OCI-LY3 (cell line): ENCODE measurements at regions not wholly inside any gene's neighbourhood (a gene's known extent, or its start where the extent isn't known, plus 50 kb on each side); places are given as distances from the start of the nearest gene placed in this dataset.

Source experiments
- H2AFZ ChIP-seq: fragments of 200-600, 300-600 bp; shearing (Covaris generic); 2 replicates; pipeline ENCODE4 v1.6.0; 2014; ENCODE audit warnings: antibody characterized with exemption, low read depth, low read length
- H3K27ac ChIP-seq: fragments of 200-600, 300-600 bp; sonication (generic); 2 replicates; pipeline ENCODE4 v1.5.1; 2014; ENCODE audit warnings: mild to moderate bottlenecking, low read length, moderate library complexity, mixed read lengths
- H3K27me3 ChIP-seq: fragments of 200-600, 300-600 bp; sonication (generic); 2 replicates; pipeline ENCODE4 v1.6.1; 2014; ENCODE audit warnings: low read depth, low read length, mixed read lengths
- H3K36me3 ChIP-seq: fragments of 200-600, 300-600 bp; sonication (generic); replicated peaks from 2 replicates; pipeline ENCODE3; 2014; ENCODE audit warnings: low read depth, low read length, mixed read lengths
- H3K4me1 ChIP-seq: fragments of 300-600, 200-600 bp; sonication (generic); 2 replicates; pipeline ENCODE4 v1.6.1; 2014; ENCODE audit warnings: low read length, mixed read lengths
- H3K4me2 ChIP-seq: fragments of 200-600, 300-600 bp; sonication (generic); 2 replicates; pipeline ENCODE4 v1.6.1; 2014; ENCODE audit warnings: low read length, mixed read lengths
- H3K4me3 ChIP-seq: fragments of 300-600, 200-600 bp; sonication (generic); 2 replicates; pipeline ENCODE4 v1.5.1; 2014; ENCODE audit warnings: antibody characterized with exemption, mild to moderate bottlenecking, low read length, moderate library complexity
- H3K79me2 ChIP-seq: fragments of 300-600, 200-600 bp; shearing (Covaris generic); 2 replicates; pipeline ENCODE4 v1.6.1; 2014; ENCODE audit warnings: mild to moderate bottlenecking, low read length, mixed read lengths
- H3K9ac ChIP-seq: fragments of 300-600, 200-600 bp; shearing (Covaris generic); 2 replicates; pipeline ENCODE4 v1.6.0; 2014; ENCODE audit warnings: mild to moderate bottlenecking, low read length, moderate library complexity
- H3K9me3 ChIP-seq: fragments of 200-600, 300-600 bp; shearing (Covaris generic); 2 replicates; pipeline ENCODE4 v1.6.1; 2014; ENCODE audit warnings: low read length, mixed read lengths; ENCODE audit not compliant: insufficient read depth
- H4K20me1 ChIP-seq: fragments of 200-600, 300-600 bp; sonication (generic); 2 replicates; pipeline ENCODE4 v1.6.1; 2016; ENCODE audit warnings: low read length, mixed read lengths; ENCODE audit not compliant: insufficient read depth
- EZH2phosphoT487 ChIP-seq: fragments of 200-600 bp; shearing (Covaris generic); IDR thresholded peaks from 2 replicates; pipeline ENCODE4 v1.6.1; 2018; ENCODE audit warnings: antibody characterized with exemption, mixed run types, low read depth
- TF ChIP-seq, protein P1 (sequence below): fragments of 200-600, 300-600 bp; sonication (generic); IDR thresholded peaks from 2 replicates; pipeline ENCODE4 v1.5.1; 2014; ENCODE audit warnings: antibody characterized with exemption, low read length, low read depth

GRCh38 chrX:150159537-150159936 is 203.6 kb upstream of the MAMLD1 start:
- no peaks in the 10 kb centered on the region for H4K20me1 ChIP-seq
- H3K4me2 ChIP-seq, result no peak overlapping the region
- no peaks in the 10 kb centered on the region for H3K27me3 ChIP-seq
- H3K4me3 ChIP-seq, result no peak overlapping the region
- no peaks in the 10 kb centered on the region for H3K4me1 ChIP-seq
- no peaks in the 10 kb centered on the region for H3K79me2 ChIP-seq
- H3K27ac ChIP-seq, result no peak overlapping the region
- no peak overlapping the region for H2AFZ ChIP-seq
- TF ChIP-seq, protein P1, sequence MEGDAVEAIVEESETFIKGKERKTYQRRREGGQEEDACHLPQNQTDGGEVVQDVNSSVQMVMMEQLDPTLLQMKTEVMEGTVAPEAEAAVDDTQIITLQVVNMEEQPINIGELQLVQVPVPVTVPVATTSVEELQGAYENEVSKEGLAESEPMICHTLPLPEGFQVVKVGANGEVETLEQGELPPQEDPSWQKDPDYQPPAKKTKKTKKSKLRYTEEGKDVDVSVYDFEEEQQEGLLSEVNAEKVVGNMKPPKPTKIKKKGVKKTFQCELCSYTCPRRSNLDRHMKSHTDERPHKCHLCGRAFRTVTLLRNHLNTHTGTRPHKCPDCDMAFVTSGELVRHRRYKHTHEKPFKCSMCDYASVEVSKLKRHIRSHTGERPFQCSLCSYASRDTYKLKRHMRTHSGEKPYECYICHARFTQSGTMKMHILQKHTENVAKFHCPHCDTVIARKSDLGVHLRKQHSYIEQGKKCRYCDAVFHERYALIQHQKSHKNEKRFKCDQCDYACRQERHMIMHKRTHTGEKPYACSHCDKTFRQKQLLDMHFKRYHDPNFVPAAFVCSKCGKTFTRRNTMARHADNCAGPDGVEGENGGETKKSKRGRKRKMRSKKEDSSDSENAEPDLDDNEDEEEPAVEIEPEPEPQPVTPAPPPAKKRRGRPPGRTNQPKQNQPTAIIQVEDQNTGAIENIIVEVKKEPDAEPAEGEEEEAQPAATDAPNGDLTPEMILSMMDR, result no peak
- TF ChIP-seq EZH2phosphoT487, result no peak
- H3K9me3 ChIP-seq, result no peaks in the 10 kb centered on the region
- H3K9ac ChIP-seq, result no peak overlapping the region
- no peaks in the 10 kb centered on the region for H3K36me3 ChIP-seq

- no peaks in the 10 kb centered on the region for H3K4me1 ChIP-seq
- no peak overlapping the region for H3K4me2 ChIP-seq
- H4K20me1 ChIP-seq, result no peaks in the 10 kb centered on the region
- no peak overlapping the region for H3K4me3 ChIP-seq
- H3K79me2 ChIP-seq, result no peaks in the 10 kb centered on the region
- no peak for TF ChIP-seq EZH2phosphoT487
- TF ChIP-seq, protein P1, result no peak
- no peaks in the 10 kb centered on the region for H3K9me3 ChIP-seq
- H3K27me3 ChIP-seq, result no peaks in the 10 kb centered on the region
- no peaks in the 10 kb centered on the region for H3K36me3 ChIP-seq
- no peak overlapping the region for H3K9ac ChIP-seq
- H3K27ac ChIP-seq, result no peak overlapping the region
- H2AFZ ChIP-seq, result no peak overlapping the region
These were observed 202.5 kb upstream of the MAMLD1 start for GRCh38 chrX:150160656-150161055.

GRCh38 chrX:150161193-150161592 is 201.9 kb upstream of the MAMLD1 start:
- H3K36me3 ChIP-seq, result no peaks in the 10 kb centered on the region
- no peaks in the 10 kb centered on the region for H3K9me3 ChIP-seq
- no peak overlapping the region for H3K4me3 ChIP-seq
- H3K27ac ChIP-seq, result no peak overlapping the region
- H4K20me1 ChIP-seq, result no peaks in the 10 kb centered on the region
- no peak overlapping the region for H2AFZ ChIP-seq
- no peak overlapping the region for H3K9ac ChIP-seq
- no peaks in the 10 kb centered on the region for H3K4me1 ChIP-seq
- H3K27me3 ChIP-seq, result no peaks in the 10 kb centered on the region
- TF ChIP-seq, protein P1, result no peak
- TF ChIP-seq EZH2phosphoT487, result no peak
- H3K4me2 ChIP-seq, result no peak overlapping the region
- H3K79me2 ChIP-seq, result no peaks in the 10 kb centered on the region

GRCh38 chrX:150162141-150162540 is 201.0 kb upstream of the MAMLD1 start:
- H3K4me1 ChIP-seq, result no peaks in the 10 kb centered on the region
- no peak overlapping the region for H3K9ac ChIP-seq
- no peaks in the 10 kb centered on the region for H3K27me3 ChIP-seq
- H3K79me2 ChIP-seq, result no peaks in the 10 kb centered on the region
- no peaks in the 10 kb centered on the region for H3K9me3 ChIP-seq
- H4K20me1 ChIP-seq, result no peaks in the 10 kb centered on the region
- H3K4me2 ChIP-seq, result no peak overlapping the region
- H3K36me3 ChIP-seq, result no peaks in the 10 kb centered on the region
- no peak overlapping the region for H2AFZ ChIP-seq
- H3K27ac ChIP-seq, result no peak overlapping the region
- TF ChIP-seq, protein P1, result no peak
- TF ChIP-seq EZH2phosphoT487, result no peak
- H3K4me3 ChIP-seq, result no peak overlapping the region
